H9 (cell line): ENCODE measurements at regions not wholly inside any gene's neighbourhood (a gene's known extent, or its start where the extent isn't known, plus 50 kb on each side); places are given as distances from the start of the nearest gene placed in this dataset.

Source experiments
- DNase-seq: peaks from one replicate; pipeline ENCODE4 v3.0.0-alpha.2; 2017
- H2AFZ ChIP-seq: one replicate; pipeline ENCODE4 v1.6.1; 2013; ENCODE audit warnings: mild to moderate bottlenecking, low read length, control low read depth, moderate library complexity
- H2AK5ac ChIP-seq: 2 replicates; pipeline ENCODE4 v1.6.1; 2013; ENCODE audit warnings: low read length, control low read depth, mixed read lengths; ENCODE audit not compliant: insufficient read length
- H2BK120ac ChIP-seq: one replicate; pipeline ENCODE4 v1.6.1; 2013; ENCODE audit warnings: low read depth, mild to moderate bottlenecking, low read length, control low read depth, inconsistent platforms; ENCODE audit not compliant: poor library complexity, severe bottlenecking
- H2BK12ac ChIP-seq: 2 replicates; pipeline ENCODE4 v1.6.1; 2013; ENCODE audit warnings: low read length, control low read depth, mixed read lengths, low read depth; ENCODE audit not compliant: insufficient read length
- H2BK15ac ChIP-seq: 2 replicates; pipeline ENCODE4 v1.6.1; 2013; ENCODE audit warnings: low read depth, low read length, control low read depth
- H2BK20ac ChIP-seq: one replicate; pipeline ENCODE4 v1.6.1; 2013; ENCODE audit warnings: low read depth, mild to moderate bottlenecking, low read length, control low read depth, inconsistent platforms; ENCODE audit not compliant: poor library complexity, severe bottlenecking
- H2BK5ac ChIP-seq: 2 replicates; pipeline ENCODE4 v1.6.1; 2013; ENCODE audit warnings: low read length, control low read depth, mixed read lengths; ENCODE audit not compliant: insufficient read length
- H3K14ac ChIP-seq: 2 replicates; pipeline ENCODE4 v1.6.1; 2013; ENCODE audit warnings: low read length, control low read depth; ENCODE audit not compliant: insufficient read depth
- H3K18ac ChIP-seq: 2 replicates; pipeline ENCODE4 v1.6.1; 2013; ENCODE audit warnings: low read depth, mild to moderate bottlenecking, mixed read lengths, low read length, control low read depth; ENCODE audit not compliant: insufficient read length
- H3K23ac ChIP-seq: 2 replicates; pipeline ENCODE4 v1.6.1; 2013; ENCODE audit warnings: low read length, control low read depth, mixed read lengths, low read depth; ENCODE audit not compliant: insufficient read length
- H3K23me2 ChIP-seq: 2 replicates; pipeline ENCODE4 v1.6.1; 2013; ENCODE audit warnings: low read depth, mild to moderate bottlenecking, mixed read lengths, low read length, control low read depth; ENCODE audit not compliant: insufficient read length, poor library complexity, severe bottlenecking
- H3K27ac ChIP-seq: 2 replicates; pipeline ENCODE4 v1.5.1; 2013; ENCODE audit warnings: low read length, control low read depth, mixed read lengths, low read depth; ENCODE audit not compliant: insufficient read length
- H3K27me3 ChIP-seq: 2 replicates; pipeline ENCODE4 v1.6.1; 2013; ENCODE audit warnings: low read length, control low read depth, inconsistent platforms; ENCODE audit not compliant: insufficient read depth
- H3K4ac ChIP-seq: 2 replicates; pipeline ENCODE4 v1.6.1; 2013; ENCODE audit warnings: low read depth, mild to moderate bottlenecking, control low read depth, inconsistent platforms, low read length, moderate library complexity
- H3K4me1 ChIP-seq: 2 replicates; pipeline ENCODE4 v1.6.1; 2013; ENCODE audit warnings: low read length, control low read depth, inconsistent platforms; ENCODE audit not compliant: insufficient read depth
- H3K4me2 ChIP-seq: 2 replicates; pipeline ENCODE4 v1.6.1; 2013; ENCODE audit warnings: low read length, control low read depth, mixed read lengths; ENCODE audit not compliant: insufficient read length, insufficient read depth
- H3K56ac ChIP-seq: 2 replicates; pipeline ENCODE4 v1.6.1; 2013; ENCODE audit warnings: low read depth, mild to moderate bottlenecking, mixed read lengths, low read length, control low read depth; ENCODE audit not compliant: insufficient read length
- H3K79me1 ChIP-seq: 2 replicates; pipeline ENCODE4 v1.6.1; 2013; ENCODE audit warnings: low read depth, mild to moderate bottlenecking, moderate library complexity, low read length, control low read depth, inconsistent platforms; ENCODE audit not compliant: insufficient read depth, poor library complexity, severe bottlenecking
- H3K79me2 ChIP-seq: 2 replicates; pipeline ENCODE4 v1.6.1; 2013; ENCODE audit warnings: low read length, control low read depth, inconsistent platforms; ENCODE audit not compliant: insufficient read depth
- H3K9ac ChIP-seq: 2 replicates; pipeline ENCODE4 v1.6.1; 2013; ENCODE audit warnings: low read length, control low read depth, mixed read lengths; ENCODE audit not compliant: insufficient read length; ENCODE audit errors: extremely low read depth
- H3K9me3 ChIP-seq: one replicate; pipeline ENCODE4 v1.6.1; 2013; ENCODE audit warnings: low read depth, low read length, inconsistent platforms; ENCODE audit not compliant: control insufficient read depth
- H3T11ph ChIP-seq: one replicate; pipeline ENCODE4 v1.6.1; 2013; ENCODE audit warnings: mild to moderate bottlenecking, low read length, control low read depth, inconsistent platforms
- H4K20me1 ChIP-seq: one replicate; pipeline ENCODE4 v1.6.1; 2013; ENCODE audit not compliant: control insufficient read depth, insufficient read length, insufficient read depth
- H4K5ac ChIP-seq: 2 replicates; pipeline ENCODE4 v1.6.1; 2013; ENCODE audit warnings: low read depth, mild to moderate bottlenecking, mixed read lengths, low read length, control low read depth; ENCODE audit not compliant: insufficient read length
- H4K8ac ChIP-seq: replicated peaks from 2 replicates; pipeline ENCODE4 v1.6.1; 2013; ENCODE audit warnings: low read length, control low read depth, mixed read lengths, low read depth; ENCODE audit not compliant: insufficient read length
- H4K91ac ChIP-seq: 2 replicates; pipeline ENCODE4 v1.6.1; 2013; ENCODE audit warnings: low read depth, mild to moderate bottlenecking, moderate library complexity, mixed read lengths, low read length, control low read depth; ENCODE audit not compliant: insufficient read length
- H3K27ac Mint-ChIP-seq, 3 experiments: 2 replicates in 2 of 3; 3 replicates in 1 of 3; pipeline ENCODE4 v1.8.0; 2020 to 2021; ENCODE audit warnings: mixed read lengths in 3 of 3, mild to moderate bottlenecking in 1 of 3, moderate library complexity in 1 of 3
- H3K27me3 Mint-ChIP-seq: 2 replicates; pipeline ENCODE4 v1.8.0; 2021; ENCODE audit warnings: low read depth, mild to moderate bottlenecking, moderate library complexity, mixed read lengths
- H3K36me3 Mint-ChIP-seq, 3 experiments: 2 replicates in 2 of 3; 3 replicates in 1 of 3; pipeline ENCODE4 v1.8.0; 2020 to 2021; ENCODE audit warnings: low read depth in 3 of 3, mixed read lengths in 3 of 3; ENCODE audit not compliant: insufficient read depth in 1 of 3
- H3K4me1 Mint-ChIP-seq, 2 experiments: 2 replicates each; pipeline ENCODE4 v1.8.0; 2020; ENCODE audit warnings: mixed read lengths in 2 of 2
- H3K4me3 Mint-ChIP-seq, 2 experiments: 2 replicates in 1 of 2; 3 replicates in 1 of 2; pipeline ENCODE4 v1.8.0; 2020 to 2021; ENCODE audit warnings: mild to moderate bottlenecking in 2 of 2, mixed read lengths in 2 of 2, moderate library complexity in 1 of 2
- H3K9me3 Mint-ChIP-seq, 2 experiments: 2 replicates in 1 of 2; 3 replicates in 1 of 2; pipeline ENCODE4 v1.8.0; 2020; ENCODE audit warnings: mild to moderate bottlenecking in 2 of 2, mixed read lengths in 2 of 2, moderate library complexity in 1 of 2
- CTCF ChIP-seq: fragments of 200-600 bp; sonication (generic); conservative IDR thresholded peaks from 3 replicates; pipeline ENCODE4 v1.8.0; 2021; ENCODE audit warnings: antibody characterized with exemption, mild to moderate bottlenecking
- WGBS: extraction: QIAGEN DNeasy Blood & Tissue Kit; methylation state at CpG from one replicate; pipeline ENCODE4 v1.1.7; 2013; ENCODE audit warnings: missing lambda C conversion rate, low lambda C conversion rate, mixed read lengths; ENCODE audit not compliant: insufficient read length; ENCODE audit errors: extremely low coverage; 5-methylcytosine and 5-hydroxymethylcytosine counted together

GRCh38 chr2:199189229-199189628 is 268.5 kb downstream of the SATB2 start:
- Histone ChIP-seq H3K9me3 (no peaks in the 10 kb centered on the region), H3K9ac (no peak overlapping the region), H4K5ac (no peak overlapping the region), H3K23ac (no peak overlapping the region), H3K4me1 (peaks cover 8% of the 10 kb centered on the region), H2BK20ac (no peak overlapping the region), H3K27me3 (no peaks in the 10 kb centered on the region), H3K79me1 (no peaks in the 10 kb centered on the region), H3K18ac (no peak overlapping the region), H3K4ac (no peak overlapping the region), H3K56ac (no peak overlapping the region), H2BK5ac (no peak overlapping the region), H2AFZ (no peak overlapping the region), H3K14ac (no peak overlapping the region), H4K8ac (no peak overlapping the region), H2AK5ac (no peak overlapping the region), H3K4me2 (no peak overlapping the region), H4K20me1 (no peaks in the 10 kb centered on the region), H4K91ac (no peak overlapping the region), H3K79me2 (no peaks in the 10 kb centered on the region), H2BK12ac (no peak overlapping the region), H3K27ac (no peak overlapping the region), H3T11ph (no peak overlapping the region), H2BK120ac (no peak overlapping the region), H2BK15ac (no peak overlapping the region), H3K23me2 (no peaks in the 10 kb centered on the region)
- H3K27ac Mint-ChIP-seq: no peak overlapping the region
- no peaks in the 10 kb centered on the region; a peak in 1 of 7 replicates for H3K36me3 Mint-ChIP-seq
- no peaks in the 10 kb centered on the region for H3K9me3 Mint-ChIP-seq
- no peak for DNase-seq
- H3K4me1 Mint-ChIP-seq: peaks cover 40 to 44% of the 10 kb centered on the region in 2 experiments
- H3K4me3 Mint-ChIP-seq: no peak overlapping the region
- H3K27me3 Mint-ChIP-seq: no peaks in the 10 kb centered on the region
- TF ChIP-seq CTCF: no peak
- WGBS: no CpG with 5 or more reads among the region's 2 CpGs
